Keratinocyte (primary cell): ENCODE measurements at regions not wholly inside any gene's neighbourhood (a gene's known extent, or its start where the extent isn't known, plus 50 kb on each side); places are given as distances from the start of the nearest gene placed in this dataset.

Experiments
- DNase-seq: peaks from one replicate; pipeline ENCODE4 v3.0.0-alpha.2; 2011; ENCODE audit warnings: low read depth, missing footprints, low spot score
- FAIRE-seq: peaks from 2 replicates; lab custom pipeline; 2011; peaks lifted over from hg19 to GRCh38; lab: Jason Lieb, UNC
- H2AFZ ChIP-seq: 2 replicates; pipeline ENCODE4 v1.6.0; 2012; ENCODE audit warnings: low read length, control low read depth, inconsistent platforms; ENCODE audit not compliant: control insufficient read depth
- H3K27ac ChIP-seq: 2 replicates; pipeline ENCODE4 v1.5.1; 2011; ENCODE audit warnings: low read length; ENCODE audit not compliant: control insufficient read depth, insufficient read depth
- H3K27me3 ChIP-seq: 3 replicates; pipeline ENCODE4 v1.6.0; 2011; ENCODE audit warnings: low read length; ENCODE audit not compliant: control insufficient read depth, insufficient read depth; ENCODE audit errors: extremely low read depth
- H3K36me3 ChIP-seq, 2 experiments: 2 replicates in 1 of 2; 3 replicates in 1 of 2; pipeline ENCODE4 v1.5.1; 2011; ENCODE audit warnings: low read length in 2 of 2, mild to moderate bottlenecking in 1 of 2; ENCODE audit not compliant: control insufficient read depth in 2 of 2, insufficient read depth in 2 of 2; ENCODE audit errors: extremely low read depth in 1 of 2
- H3K4me1 ChIP-seq: 3 replicates; pipeline ENCODE4 v1.5.1; 2011; ENCODE audit warnings: low read length; ENCODE audit not compliant: control insufficient read depth, insufficient read depth; ENCODE audit errors: extremely low read depth
- H3K4me2 ChIP-seq: 3 replicates; pipeline ENCODE4 v1.6.0; 2011; ENCODE audit warnings: low read depth, low read length; ENCODE audit not compliant: control insufficient read depth, insufficient read depth; ENCODE audit errors: extremely low read depth
- H3K4me3 ChIP-seq, 3 experiments: fragments of 200-600 bp in 1 of 3; sonication (generic) in 1 of 3; 2 replicates in 2 of 3; 3 replicates in 1 of 3; pipeline ENCODE4 v1.5.1; 2011 to 2016; ENCODE audit warnings: low read length in 3 of 3, mild to moderate bottlenecking in 3 of 3, control low read depth in 2 of 3, inconsistent platforms in 1 of 3, low read depth in 1 of 3, mixed read lengths in 1 of 3, mixed run types in 1 of 3, moderate library complexity in 1 of 3; ENCODE audit not compliant: control insufficient read depth in 2 of 3, insufficient read depth in 2 of 3; ENCODE audit errors: extremely low read depth in 1 of 3
- H3K79me2 ChIP-seq: 2 replicates; pipeline ENCODE4 v1.6.0; 2012; ENCODE audit warnings: low read length; ENCODE audit not compliant: control insufficient read depth, insufficient read depth
- H3K9ac ChIP-seq: 3 replicates; pipeline ENCODE4 v1.6.0; 2011; ENCODE audit warnings: low read length; ENCODE audit not compliant: control insufficient read depth, insufficient read depth; ENCODE audit errors: extremely low read depth
- H3K9me1 ChIP-seq: 3 replicates; pipeline ENCODE4 v1.6.0; 2011; ENCODE audit warnings: low read length; ENCODE audit not compliant: control insufficient read depth, insufficient read depth; ENCODE audit errors: extremely low read depth
- H3K9me3 ChIP-seq: 2 replicates; pipeline ENCODE4 v1.5.1; 2012; ENCODE audit warnings: low read depth, low read length; ENCODE audit not compliant: control insufficient read depth
- H4K20me1 ChIP-seq: 3 replicates; pipeline ENCODE4 v1.6.0; 2011; ENCODE audit warnings: low read length; ENCODE audit not compliant: control insufficient read depth, insufficient read depth; ENCODE audit errors: extremely low read depth
- EZH2 ChIP-seq: IDR thresholded peaks from one replicate; pipeline ENCODE4 v1.6.1; 2012; ENCODE audit warnings: inconsistent platforms, mild to moderate bottlenecking, low read length, moderate library complexity
- dilution Hi-C: fragments of 300-500 bp; cut with MboI; formaldehyde crosslinking; loops from one replicate; pipeline ENCODE4 v1.7.0; 2020; ENCODE audit warnings: low sequenced_read_pairs; ENCODE audit not compliant: extremely low pct_ligation_motif_present
- TF ChIP-seq, protein P1 (sequence below), 3 experiments: IDR thresholded peaks in 1 of 3; conservative IDR thresholded peaks in 1 of 3; optimal IDR thresholded peaks in 1 of 3; 2 replicates in 2 of 3; 3 replicates in 1 of 3; pipeline versions ENCODE3 to v1.5.1; 2011; ENCODE audit warnings: low read length in 3 of 3, mild to moderate bottlenecking in 3 of 3, moderate library complexity in 2 of 3, control low read depth in 1 of 3, inconsistent platforms in 1 of 3; ENCODE audit not compliant: insufficient read depth in 2 of 3; ENCODE audit errors: extremely low read depth in 1 of 3

DNA sequence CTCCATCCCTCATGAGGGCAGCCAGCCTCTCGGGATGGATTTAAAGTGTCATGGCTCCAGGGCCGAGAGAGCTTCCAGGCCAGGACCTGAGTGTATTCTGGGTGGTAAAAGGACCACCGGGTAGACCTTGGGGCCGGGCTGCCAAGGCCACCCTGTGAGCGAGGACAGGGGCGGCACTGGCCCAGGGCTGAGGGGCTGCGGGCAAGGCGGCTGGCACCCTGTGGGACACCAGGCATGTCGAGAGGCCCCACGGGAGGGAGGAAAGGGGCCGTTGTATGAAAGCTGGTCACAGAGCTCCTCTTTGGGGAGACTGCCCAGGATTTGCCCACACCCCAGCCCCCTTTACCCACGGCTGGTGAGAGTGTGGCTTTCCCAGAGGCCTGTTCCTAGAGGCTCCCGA, 92.3 kb upstream of the RTL6 start:
- Histone ChIP-seq H3K36me3 (no peaks in the 10 kb centered on the region), H3K27me3 (peaks cover 26% of the 10 kb centered on the region), H4K20me1 (no peaks in the 10 kb centered on the region), H3K4me1 (no peaks in the 10 kb centered on the region), H3K4me2 (no peak overlapping the region), H3K27ac (no peak overlapping the region), H2AFZ (no peak overlapping the region), H3K9ac (no peak overlapping the region), H3K79me2 (no peaks in the 10 kb centered on the region), H3K9me1 (no peaks in the 10 kb centered on the region), H3K9me3 (no peaks in the 10 kb centered on the region), H3K4me3 (no peak overlapping the region)
- DNase-seq (no peak), FAIRE-seq (no peak)
- TF ChIP-seq, protein P1, sequence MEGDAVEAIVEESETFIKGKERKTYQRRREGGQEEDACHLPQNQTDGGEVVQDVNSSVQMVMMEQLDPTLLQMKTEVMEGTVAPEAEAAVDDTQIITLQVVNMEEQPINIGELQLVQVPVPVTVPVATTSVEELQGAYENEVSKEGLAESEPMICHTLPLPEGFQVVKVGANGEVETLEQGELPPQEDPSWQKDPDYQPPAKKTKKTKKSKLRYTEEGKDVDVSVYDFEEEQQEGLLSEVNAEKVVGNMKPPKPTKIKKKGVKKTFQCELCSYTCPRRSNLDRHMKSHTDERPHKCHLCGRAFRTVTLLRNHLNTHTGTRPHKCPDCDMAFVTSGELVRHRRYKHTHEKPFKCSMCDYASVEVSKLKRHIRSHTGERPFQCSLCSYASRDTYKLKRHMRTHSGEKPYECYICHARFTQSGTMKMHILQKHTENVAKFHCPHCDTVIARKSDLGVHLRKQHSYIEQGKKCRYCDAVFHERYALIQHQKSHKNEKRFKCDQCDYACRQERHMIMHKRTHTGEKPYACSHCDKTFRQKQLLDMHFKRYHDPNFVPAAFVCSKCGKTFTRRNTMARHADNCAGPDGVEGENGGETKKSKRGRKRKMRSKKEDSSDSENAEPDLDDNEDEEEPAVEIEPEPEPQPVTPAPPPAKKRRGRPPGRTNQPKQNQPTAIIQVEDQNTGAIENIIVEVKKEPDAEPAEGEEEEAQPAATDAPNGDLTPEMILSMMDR (optimal IDR thresholded peaks at IDR 0.05 in 1 of 3, IDR thresholded peaks at IDR 0.05 in 1 of 3, conservative IDR thresholded peaks at IDR 0.05 in 1 of 3; ENCODE audit: extremely low read depth in 1 of 3, insufficient read depth in 2 of 3, low read length in 3 of 3) = no peak
- no peak for TF ChIP-seq EZH2
- dilution Hi-C loops = no loop called here

DNA sequence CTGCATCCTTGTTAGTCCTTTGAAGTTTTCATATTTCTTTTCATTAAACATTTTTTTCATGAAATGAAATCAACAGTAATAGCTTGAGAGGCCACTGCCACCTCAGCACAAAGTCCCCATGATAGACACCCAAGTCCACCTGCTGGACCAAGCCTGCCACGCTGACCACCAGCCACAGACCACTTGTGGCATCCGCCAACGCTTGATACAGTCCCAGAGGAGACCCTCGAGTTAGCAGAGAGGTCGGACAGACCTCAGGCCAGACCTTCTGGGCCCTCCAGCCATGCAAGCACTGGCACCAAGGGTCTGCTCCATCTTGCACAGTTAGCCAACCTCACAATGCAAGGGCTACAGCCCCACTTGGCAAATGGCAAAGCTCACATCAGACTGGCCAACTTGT, 91.8 kb upstream of the RTL6 start:
- Histone ChIP-seq H3K9me1 (no peaks in the 10 kb centered on the region), H3K4me3 (no peak overlapping the region), H3K79me2 (no peaks in the 10 kb centered on the region), H2AFZ (no peak overlapping the region), H3K36me3 (no peaks in the 10 kb centered on the region), H3K4me1 (no peaks in the 10 kb centered on the region), H3K9me3 (no peaks in the 10 kb centered on the region), H3K27ac (no peak overlapping the region), H3K9ac (no peak overlapping the region), H3K4me2 (no peak overlapping the region), H4K20me1 (no peaks in the 10 kb centered on the region), H3K27me3 (peaks cover 25% of the 10 kb centered on the region)
- FAIRE-seq (no peak), DNase-seq (no peak)
- TF ChIP-seq EZH2 = no peak
- TF ChIP-seq, protein P1 (optimal IDR thresholded peaks at IDR 0.05 in 1 of 3, IDR thresholded peaks at IDR 0.05 in 1 of 3, conservative IDR thresholded peaks at IDR 0.05 in 1 of 3; ENCODE audit: extremely low read depth in 1 of 3, insufficient read depth in 2 of 3, low read length in 3 of 3) = no peak
- dilution Hi-C loops = no loop called here
